NCI-H524 treated with DMSO at 0.1 percent for 48 hours (cell line): ENCODE measurements at regions not wholly inside any gene's neighbourhood (a gene's known extent, or its start where the extent isn't known, plus 50 kb on each side); places are given as distances from the start of the nearest gene placed in this dataset.

Experiments
- DNase-seq: peaks from one replicate; lab custom pipeline; 2025; lab: John Stamatoyannopoulos, UW

DNA sequence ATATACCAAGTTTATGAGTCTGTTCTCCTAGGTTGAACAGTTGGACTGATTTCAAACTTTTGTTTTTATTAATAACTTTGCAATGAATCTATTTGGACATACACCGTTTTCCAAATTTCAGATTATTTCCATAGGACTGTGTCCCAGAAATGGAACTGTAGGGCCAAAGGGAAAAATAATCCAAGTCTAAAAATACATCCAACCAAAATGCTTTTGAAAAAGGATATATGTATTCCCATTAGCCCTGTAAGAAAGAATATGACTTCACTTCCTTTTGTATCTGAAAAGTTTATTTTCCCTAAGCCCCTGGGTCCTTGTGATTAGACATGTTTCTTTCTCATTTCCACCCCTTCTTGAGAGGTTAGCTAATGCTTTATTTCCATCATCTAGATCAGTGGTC, 434.2 kb upstream of the MKI67 start:
- no peak for DNase-seq

DNA sequence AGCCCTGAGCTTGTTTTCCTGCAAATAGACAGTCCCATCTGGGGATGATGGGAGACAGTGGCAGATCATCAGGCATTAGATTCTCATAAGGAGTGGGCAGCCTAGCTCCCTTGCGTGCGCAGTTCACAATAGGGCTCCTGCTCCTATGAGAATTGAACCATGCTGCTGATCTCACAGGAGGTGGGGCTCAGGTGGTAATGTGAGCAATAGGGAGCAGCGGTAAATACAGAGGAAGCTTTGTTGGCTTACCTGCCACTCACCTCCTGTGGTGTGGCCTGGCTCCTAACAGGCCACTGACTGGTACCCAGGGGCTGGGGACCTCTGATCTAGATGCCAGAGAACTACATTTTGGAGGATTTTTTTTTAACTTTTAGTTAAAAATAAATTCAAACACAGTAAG, 434.8 kb upstream of the MKI67 start:
- DNase-seq = no peak

DNA sequence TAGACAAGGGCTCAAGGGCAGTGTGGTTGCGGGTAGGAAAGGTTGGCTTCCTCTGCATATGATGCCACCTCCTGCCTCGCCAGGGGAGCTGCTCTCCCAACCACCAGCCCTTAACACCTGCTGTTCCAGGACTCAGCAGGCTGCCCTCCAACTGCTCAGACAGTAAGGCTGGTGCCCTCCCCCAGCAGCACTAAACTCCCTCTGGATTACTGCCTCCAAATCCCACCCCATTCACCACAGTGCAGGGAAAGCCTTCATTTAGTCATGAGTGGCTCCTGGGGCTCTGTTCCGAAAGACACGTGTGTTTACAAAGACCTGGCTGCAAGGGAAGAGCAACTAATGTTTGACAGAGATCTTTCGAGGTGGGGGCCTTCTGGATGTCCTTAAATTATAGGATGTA, 437.2 kb upstream of the MKI67 start:
- no peak for DNase-seq

DNA sequence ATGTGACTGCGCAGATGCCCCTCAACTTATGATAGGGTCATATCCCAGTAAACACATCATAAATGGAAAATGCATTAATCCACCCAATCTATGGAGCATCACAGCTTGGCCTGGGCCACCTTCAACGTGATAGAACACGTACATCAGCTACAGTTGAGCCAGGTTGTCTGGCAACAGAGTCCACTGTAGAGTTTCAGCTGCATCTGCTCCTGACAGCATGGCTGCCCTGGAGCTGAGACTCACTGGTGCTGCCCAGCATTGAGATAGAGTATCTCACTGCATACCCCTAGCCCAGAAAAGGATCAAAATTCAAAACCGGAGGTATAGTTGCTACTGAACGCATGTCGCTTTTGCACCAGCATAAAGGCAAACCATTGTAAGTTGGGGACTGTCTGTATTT, 437.7 kb upstream of the MKI67 start:
- no peak for DNase-seq

DNA sequence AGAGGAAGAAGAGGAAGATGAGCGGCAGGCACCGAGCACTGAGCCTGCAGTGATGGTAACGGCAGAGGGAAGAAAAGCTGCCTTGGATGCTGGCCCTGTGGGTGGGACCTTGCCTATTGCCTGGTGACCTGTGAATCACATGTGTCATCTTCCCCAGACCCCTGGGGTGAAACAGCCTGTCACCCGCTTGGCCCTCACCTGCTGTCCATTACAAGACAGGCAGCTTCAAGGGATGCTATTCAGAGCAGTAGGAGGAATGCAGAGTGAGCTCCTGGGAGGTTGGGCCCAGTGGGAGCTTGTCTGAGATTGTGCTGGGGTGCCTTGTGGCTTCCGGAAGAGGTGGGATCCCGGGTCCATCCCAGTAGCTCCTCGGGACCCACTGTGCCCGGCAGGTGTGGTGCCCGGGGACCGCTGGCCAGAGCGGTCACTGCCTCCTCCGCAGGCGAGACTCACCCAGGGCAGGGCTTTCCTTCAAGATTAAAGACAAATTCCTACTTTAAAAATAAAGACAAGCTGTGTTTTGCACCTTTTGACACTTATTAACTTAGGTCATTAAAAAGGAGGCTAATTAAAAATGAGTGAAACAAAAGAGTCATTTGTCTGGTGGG, 440.2 kb upstream of the MKI67 start:
- no peak for DNase-seq

DNA sequence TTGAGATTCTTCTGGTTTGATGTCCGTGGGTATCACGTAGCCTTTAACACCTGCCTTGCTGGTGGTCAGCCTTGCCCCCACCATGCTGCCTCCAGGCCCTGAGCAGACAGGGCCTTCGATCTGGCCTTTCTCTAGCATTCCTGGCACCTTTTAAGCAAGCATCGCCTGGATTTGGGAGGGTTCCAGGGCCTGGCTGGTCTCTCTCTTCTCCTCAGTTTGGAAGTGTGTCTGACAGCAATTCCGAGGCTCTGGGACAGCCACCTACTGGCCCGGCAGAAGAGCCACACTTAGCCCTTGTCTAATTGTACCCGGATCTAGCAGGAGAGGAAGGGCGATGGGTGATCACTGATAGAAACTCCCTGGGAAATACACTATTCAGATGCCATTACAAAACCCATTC, 441.3 kb upstream of the MKI67 start:
- no peak for DNase-seq

DNA sequence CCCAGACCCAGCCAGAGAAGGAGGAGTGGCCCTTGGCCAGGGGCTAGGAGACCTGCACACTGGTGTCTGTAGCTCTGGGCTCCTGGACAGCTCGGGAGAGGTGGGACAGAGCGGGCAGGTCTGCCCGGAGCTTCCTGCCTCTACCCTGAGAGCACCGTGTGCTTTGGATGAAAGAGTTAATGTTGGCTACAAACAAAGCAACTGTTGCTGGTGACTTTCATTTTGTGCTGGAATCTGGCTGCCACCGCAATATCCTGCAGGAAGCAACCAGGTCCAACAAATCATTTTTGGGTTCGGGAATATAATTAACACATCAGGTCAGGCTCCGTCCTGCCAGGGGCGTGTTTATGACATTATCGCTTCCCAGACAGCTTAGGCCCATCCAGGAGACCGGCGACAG, 441.8 kb upstream of the MKI67 start:
- DNase-seq = no peak

DNA sequence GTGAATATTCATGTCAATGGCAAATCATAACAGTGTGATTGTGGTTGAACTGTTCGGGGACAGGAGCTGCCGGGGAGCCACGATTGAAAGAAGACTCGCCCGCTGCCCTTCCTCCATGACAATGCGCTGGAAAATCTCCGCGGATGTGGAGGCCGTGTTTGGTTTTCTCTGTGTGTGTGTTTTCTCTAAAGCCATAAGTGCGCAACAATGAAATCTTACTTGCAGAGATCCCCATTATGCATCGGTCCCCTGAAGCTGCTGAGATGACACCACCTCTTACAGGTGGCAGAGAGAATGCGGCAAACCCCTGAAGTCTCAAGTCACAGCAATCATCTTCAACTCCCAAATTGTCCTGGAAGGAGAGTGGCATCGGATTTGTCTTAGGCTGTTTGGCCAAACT, 442.3 kb upstream of the MKI67 start:
- DNase-seq = no peak

DNA sequence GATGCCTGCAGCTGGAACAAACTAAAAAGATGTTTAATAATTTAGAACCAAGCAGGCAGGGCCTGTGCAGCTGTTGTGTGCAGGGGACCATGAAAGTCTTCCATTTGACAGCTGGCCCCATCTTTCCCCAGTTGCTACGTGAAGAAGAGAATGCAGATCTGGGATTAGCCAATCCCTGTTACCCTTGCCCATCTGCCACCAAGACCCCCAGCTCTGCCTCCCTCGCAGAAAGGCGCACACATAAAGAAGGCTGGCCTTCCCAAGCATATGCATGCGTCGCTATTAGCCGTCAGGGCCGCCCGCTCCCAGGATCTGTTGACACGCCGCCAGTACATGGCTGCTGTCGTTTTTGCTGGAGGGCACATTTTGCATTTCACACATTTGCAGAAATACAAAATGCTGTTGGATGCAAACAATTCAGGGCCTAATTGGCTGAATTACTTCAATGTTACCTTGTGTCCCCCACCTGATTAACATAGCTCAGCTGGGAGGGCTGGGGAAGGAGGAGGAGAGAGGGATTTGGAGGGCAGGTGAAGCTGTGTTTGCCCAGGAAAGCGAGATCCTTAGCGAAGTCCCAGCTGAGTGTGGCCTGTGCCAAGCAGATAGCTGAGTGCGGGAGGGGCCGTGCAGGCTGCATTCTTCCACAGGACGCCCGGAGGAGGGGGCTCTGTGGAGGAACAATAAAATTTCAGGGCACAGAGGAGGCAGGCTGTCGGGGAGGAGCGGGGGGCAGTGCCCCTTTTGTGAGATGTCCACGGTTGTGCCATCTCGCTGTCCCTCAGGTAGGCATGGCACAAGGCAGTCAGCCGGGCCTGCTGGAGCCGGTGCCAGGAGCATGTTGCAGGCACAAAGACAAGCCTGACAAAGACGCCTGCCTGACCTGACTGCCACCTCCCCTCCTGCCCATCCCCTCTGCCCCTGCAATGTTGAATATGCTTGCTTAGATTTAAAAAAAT, 443.0 kb upstream of the MKI67 start:
- DNase-seq = peak; percentile 68

DNA sequence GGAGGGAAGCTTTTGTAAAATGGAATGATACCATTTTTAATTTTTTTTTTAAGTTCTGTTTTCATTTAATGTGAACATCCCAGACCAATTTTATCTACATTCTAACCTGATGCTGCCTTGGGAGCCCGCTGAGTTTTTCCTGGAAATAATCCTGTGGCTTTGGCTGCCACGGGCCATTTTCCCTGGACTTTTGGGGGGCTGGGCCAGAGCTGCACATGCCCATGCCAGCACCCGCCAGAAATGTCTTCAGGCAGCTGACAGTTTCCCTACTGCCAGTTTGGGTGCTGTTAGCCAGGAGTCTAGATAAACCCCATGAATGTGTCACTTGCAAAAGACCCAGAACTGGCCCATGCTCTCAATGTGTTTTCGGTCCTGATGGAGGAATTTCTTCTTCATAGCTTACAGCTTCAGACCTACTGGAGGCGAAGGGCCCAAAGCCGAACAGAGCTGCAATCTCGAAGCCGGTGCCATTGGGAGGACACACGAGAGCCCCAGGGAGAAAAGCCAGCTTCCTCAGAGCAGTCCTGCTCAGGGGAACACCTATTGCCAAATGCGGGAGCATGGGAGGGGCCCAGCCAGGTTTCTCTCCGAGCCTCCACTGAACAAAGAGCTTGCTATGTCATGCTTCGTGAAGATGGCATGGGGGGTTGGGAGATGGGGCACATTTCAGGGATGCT, 444.2 kb upstream of the MKI67 start:
- DNase-seq = no peak

DNA sequence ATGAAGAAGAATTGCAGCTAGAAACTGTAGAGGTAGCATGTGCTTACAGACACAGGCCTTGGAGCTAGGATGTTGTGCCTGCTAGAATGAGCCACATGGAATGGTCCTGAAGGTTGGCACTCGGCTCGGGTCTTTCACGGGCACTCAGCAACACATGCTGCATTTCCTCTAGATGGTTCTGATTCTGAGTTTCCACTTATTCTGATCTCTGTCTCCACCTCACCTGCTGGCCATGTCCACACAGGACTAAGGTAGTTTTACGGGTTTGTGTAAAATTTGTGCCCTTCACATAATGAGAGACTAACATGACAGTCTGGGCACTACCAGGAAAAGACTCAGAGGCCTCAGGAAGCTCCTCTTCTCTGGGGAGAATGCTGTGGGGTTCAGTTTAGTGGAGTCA, 444.8 kb upstream of the MKI67 start:
- no peak for DNase-seq

DNA sequence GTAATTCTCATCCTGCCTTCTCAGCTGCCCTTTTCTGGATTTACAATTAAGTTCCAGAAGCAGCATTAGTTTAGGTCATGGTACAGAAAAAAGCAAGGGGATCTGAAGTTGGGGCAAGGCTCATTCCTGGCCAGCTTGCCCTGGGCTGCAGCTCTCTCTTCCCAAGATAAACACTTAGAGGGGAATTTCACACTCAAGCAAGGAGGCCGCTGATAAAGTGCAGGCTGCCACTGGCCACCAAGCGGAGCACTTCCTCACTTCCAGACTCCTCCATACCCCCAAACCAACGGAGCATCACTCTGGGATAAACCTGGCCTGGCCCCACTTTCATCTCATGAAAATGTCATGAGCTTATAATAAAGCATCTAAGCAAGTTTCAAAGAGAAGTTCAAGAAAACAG, 445.5 kb upstream of the MKI67 start:
- DNase-seq = no peak

DNA sequence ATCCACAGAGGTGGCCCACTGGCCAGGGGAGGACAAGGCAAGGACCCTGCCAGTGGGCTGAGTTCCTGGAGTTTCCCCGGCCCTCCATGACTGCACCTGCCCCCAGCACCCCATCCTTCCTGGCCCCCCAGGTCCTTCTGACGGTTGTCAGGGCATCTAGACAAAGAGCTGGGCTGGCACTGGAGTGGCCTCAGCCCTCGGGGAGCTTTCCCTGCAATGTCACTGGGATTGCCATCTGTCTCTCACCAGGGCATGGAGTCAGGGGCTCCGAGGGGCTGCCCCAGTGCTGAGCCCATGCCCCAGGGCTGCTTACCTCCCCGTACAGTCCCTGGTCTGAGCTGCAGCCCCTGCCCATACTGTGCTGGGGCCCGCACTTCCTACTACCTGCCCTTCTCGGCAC, 446.5 kb upstream of the MKI67 start:
- no peak for DNase-seq

DNA sequence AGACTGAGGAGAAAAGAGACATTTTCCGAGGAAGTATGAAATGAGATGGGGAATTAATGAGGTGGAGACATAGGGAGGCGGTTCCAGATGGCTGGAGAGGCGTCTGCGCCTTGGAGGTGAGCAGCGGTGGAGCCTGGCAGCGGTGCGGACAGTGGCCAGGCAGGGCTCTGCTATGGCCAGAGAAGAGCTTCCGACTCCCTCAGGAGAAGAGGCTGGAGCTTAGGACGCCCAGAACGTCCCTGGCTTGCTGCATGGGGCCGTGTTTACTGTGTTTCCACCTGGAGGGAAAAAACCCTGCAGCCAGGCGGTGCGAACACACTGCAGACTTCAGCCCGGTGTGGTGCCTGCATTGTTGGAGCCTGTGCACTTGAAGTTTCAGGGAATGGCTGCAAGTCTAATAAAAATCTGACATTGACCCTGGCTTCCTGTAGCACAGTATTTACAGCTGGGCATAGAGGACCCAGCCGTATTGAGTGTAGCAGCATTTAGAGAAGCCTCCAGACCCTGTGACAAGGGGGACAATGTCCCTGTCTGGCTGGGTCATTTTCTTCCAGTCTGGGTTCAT, 447.1 kb upstream of the MKI67 start:
- DNase-seq = no peak

DNA sequence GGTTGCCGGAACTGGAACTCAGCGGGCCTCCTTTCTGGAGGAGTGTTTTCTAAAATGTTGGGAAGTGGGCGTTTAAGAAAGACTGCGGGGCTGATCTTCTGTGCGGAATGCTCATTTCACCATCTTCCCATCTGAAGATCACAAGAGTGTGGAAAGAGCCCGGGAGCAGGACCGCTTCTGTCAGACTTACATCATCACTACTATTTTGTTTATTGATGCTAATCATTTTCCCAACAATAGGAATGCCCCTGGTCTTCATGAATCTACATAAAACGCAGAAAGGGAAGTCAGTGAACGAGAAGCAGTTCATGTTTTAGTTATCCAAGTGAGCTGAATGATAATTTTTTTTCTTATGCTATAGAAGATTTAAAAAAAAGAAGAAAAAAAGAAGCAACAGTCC, 447.8 kb upstream of the MKI67 start:
- DNase-seq = no peak

DNA sequence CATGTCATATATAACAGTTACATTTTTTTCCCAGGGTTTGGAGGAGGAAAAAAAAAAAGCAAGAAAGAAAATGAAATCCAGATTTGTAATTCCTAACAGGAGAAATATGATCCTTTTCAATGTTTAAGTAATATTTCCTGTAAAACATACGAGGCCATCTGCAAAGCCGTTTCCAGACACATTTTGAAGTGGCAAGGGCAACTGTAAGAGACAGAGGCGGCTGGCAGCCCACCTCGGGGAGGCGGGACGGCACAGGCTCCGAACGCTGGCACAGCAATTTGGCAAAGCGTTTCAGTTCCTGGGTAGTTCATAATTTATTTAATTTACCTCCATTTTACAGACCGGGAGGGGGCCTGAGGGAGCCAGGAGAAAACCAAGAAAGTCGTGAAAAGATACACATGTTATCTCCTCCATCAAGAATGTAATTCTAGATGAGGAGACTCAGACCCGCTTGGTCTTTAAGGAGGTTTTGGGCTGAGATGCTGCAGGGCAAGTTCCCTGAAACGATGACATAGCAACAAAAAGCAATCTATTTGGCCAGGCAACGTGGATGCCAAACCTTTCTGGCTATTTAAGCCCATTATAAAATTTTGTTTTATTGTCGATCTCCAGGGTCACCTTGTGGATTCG, 448.5 kb upstream of the MKI67 start:
- DNase-seq = no peak

DNA sequence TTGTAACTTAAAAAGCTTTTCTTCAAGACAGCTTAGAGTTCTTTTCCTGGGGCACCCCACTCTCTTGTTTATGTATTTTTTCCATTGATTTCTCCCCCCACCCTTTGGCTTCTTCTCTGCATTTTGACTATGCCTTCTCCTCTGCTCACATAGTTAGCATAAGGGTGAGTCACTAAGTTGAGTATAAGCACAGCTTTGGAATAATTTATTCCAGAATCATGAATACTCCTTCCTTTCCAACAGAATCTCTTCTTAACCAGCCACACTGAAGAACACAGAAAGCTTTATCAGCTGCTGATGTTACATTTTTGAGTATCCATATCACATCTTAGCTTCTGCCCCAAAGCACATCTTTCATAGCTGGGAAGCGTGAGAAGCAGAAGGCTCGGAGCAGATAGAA, 449.5 kb upstream of the MKI67 start:
- DNase-seq = no peak

DNA sequence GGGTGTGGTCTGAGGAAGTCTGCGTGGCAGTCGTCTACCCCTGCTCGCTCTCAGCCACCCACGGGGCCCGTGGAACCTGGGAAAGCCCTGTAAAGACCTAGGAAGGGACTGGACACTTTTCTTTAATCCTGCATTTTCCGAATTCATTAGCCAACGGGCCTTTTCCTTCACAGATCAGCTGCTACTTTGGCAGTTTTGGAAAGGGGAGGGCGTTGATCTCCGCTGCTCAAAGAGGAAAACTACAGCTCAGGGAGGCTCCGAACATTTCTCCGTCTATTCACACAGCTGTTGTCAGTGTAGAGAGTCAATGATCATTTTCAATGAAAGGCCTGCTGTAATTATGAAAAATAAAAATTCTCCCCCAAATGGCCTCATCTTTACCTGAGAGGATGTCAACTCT, 450.1 kb upstream of the MKI67 start:
- DNase-seq = no peak

DNA sequence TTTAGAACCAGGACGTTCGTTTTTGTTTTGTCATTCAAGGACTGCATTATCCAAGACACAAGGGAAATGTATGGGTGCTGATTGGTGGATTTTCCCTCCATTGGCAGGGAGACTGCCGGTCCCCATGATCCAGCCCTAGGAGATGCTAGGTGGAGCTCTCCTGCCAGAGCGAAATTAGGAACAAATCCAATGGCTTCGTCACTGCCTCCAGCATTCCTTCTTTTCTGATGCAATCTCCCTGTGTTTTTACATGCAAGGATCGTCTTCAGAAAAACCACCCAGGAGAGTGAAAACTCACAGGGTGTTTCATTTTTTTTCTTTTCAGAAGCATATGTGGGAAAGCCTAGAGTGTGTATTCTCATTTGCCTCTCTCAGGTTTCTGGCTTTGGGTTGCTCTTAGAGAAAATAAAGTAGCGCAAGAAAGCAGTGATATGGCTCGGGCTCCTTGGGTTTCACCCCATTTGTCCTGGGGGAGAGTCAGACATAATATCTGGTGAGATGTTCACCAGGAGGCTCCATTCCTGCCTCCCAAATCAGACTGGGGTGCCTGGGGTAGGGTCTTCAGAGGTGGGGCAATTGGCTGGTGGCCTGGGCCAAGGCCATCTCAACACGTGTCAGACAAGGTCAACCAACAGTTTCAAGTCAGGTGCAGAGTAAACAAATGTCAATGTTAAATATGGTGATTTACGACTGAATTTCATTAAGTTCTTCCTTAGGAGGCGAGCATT, 450.9 kb upstream of the MKI67 start:
- no peak for DNase-seq

DNA sequence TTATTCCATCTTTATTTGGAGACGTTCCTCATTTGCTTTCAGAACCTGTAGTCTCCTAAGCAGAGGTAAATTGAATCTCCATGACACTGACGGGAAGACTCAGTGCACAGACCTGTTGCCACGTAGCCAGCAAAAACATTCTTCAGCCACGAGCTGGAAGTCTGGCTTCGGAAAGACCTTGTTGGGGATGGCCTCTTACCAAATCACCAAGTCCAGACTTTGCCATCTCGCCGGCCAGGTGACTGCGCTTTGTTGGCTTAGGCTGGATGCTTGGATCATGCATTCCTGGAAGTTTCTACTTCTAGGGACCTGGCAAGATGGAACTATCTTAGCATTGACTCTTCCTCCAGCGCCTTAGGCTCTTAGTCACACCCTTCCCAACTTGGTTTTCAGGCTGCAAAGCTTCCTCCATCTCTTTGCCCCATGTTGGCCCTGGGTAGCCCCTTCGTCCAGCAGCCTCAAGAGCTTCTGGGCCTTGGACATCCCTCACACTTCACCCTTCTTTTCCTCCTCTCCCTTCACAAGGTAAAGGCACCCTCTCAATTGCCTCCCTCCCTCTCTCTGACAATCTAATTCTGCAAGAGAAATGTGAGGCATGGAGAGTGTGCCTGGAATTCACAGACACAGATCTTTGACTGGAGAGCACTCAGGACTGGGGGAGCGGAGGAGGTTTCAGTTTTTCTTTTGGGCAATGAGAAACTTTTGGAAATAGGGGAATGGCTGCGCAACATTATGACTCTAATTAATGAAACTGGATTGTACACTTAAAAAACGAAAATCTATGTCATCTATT, 451.9 kb upstream of the MKI67 start:
- DNase-seq = no peak

DNA sequence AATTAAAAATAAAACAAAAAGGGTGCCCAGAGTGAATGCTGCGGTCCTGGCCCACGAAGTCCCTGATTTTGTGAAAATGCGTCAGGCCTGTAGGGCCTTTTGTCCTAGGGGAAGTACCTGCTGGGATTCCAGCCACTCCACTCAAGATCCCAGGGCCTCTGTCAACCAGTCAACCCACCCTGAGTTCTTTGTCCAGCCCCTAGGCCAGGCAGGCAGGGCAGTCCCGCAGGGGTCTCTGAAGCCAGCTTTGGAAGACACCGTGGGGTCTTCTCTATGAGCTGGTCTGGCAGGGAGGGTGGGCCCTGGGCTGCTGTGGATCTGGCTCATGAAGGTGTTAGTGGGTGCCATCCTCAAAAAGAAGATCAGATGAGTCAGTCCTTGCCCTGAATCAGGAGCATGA, 452.5 kb upstream of the MKI67 start:
- DNase-seq = no peak
